ENCODE measurements at regions not wholly inside any gene's neighbourhood (a gene's known extent, or its start where the extent isn't known, plus 50 kb on each side); places are given as distances from the start of the nearest gene placed in this dataset.

GRCh38 chr21:17976691-17977090, 157.5 kb upstream of the C21orf91 start:
- DNase-seq: no peak

- DNase-seq: no peak
Measured at GRCh38 chr21:17976139-17976538, 157.0 kb upstream of the C21orf91 start.

GRCh38 chr21:17967319-17967718, 148.2 kb upstream of the C21orf91 start:
- no peak for DNase-seq

DNA sequence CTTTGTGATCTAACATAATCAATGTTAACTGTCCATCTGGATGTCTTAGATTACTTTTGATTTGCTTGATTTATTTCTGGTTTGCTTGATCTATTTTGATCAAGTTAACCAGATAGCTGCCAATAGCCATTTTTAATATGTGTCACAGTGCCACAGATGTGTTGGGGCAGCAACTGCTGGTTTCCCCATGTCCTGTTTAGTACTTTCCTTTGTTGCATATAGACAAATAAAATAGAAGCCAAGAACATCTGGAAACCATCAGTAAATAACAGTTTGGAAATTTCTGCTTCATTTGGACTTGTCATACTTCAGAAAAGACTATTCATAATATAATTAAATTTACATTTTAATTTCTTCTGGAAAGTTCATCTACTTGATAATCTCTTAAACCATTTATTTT, 145.6 kb upstream of the C21orf91 start:
- DNase-seq: no peak

GRCh38 chr21:17964199-17964598, 145.0 kb upstream of the C21orf91 start:
- no peak for DNase-seq

- no peak for DNase-seq
Measured at GRCh38 chr21:17950591-17950990, 131.4 kb upstream of the C21orf91 start.

DNA sequence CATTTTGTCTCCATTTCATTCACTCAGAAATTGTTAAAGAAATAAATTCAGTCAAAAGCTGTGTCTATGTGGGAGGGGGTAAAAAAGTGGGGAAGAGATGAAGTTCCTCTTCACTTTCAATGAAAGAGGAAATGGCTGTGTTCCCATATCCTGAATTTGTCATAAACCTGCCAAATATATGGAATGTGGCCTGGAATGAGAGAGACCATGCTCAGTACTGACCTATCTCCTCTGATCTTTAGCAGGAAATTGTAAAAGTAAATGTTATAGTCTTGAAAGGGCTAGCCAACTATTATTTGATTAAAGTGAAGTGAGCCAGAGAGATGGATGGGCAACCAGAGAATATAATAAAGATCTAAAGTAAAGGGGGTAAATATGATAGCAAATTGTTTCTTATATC, 130.3 kb upstream of the C21orf91 start:
- DNase-seq: no peak

DNA sequence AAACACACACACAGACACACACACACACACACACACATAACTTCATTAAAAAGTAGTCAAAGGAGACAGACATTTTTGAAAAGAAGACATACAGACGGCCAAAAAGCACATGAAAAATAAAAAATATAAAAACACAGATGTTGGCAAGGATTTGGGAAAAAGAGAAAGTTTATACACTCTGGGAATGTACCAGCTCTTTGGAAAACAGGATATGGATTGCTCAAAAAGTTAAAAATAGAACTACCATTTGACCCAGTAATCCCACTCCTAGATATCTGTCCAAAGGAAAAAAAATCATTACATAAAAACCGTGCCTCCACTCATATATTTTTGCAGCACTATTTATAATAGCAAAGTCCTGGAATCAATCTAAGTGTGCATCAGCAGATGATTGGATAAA, 128.4 kb upstream of the C21orf91 start:
- DNase-seq: no peak

GRCh38 chr21:17931080-17931479, 111.9 kb upstream of the C21orf91 start:
- no peak for DNase-seq

- DNase-seq: no peak
Measured at GRCh38 chr21:17930093-17930492, 110.9 kb upstream of the C21orf91 start.

DNA sequence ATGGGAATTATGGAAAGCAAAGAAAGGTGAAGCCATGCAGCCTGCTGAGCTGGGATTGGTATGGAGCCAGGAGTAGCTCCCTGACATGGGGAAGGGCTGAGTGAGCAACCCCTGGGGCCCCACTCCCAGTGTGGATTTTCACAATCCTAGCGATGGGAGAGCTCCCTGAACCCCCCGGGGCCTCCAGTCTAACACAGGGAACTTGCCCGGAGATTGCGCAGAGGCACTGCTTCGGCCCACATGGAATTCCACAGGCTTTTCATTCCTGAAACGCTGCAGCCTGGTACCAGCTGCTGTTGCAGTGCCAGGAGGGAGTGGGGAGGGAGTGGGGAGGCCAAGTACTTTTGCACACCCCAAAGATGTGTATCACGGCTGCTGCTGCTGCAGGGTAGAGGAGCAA, 110.4 kb upstream of the C21orf91 start:
- DNase-seq: no peak

- no peak for DNase-seq
Measured at GRCh38 chr21:17925899-17926298, 106.7 kb upstream of the C21orf91 start.

- DNase-seq: peak; percentile 22
Measured at GRCh38 chr21:17925000-17925610, 105.9 kb upstream of the C21orf91 start.

DNA sequence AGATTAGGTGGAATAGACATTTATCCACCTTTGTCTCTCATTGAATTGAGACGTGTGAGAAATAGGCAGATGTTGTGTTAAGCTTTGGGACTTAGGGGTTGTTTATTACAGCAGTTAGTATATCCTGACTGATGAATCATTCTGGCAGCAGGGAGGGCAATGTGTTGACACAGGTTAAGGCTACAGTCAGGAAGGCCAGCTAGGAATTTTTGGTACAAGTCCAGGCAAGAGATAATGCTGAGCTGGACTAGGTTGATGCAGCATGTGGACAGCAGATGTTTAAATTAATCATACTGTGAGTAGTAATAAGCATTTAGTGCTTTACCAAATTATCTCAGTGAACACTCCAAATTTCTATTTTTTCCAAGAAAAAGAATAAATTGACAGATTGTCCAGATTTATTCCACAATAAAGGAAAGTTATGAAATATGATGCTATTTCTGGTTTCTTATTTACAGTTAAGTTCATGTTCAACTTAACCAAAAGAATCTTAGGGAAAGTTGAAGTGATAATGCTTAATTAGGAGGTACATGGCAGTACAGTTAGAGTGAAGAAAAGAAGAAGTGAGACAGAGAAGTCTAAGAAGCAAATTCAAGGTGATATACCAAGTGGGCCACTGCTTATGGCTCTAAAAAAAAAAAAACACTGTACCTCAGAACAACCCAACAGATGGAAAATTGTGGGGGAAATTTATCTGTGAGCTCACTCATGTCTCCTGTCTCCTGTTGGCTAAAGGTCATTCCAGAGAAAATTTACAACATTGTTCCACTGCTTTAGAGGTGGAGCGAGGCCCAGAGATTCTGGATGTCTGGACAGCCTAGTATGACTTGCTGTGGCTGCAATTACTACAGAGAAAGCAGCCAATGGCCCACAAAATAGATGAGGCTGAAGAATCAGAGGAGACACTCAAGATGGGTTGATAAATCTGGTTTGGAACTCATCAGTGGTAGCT, 102.7 kb upstream of the C21orf91 start:
- no peak for DNase-seq

GRCh38 chr21:17915976-17916375, 96.8 kb upstream of the C21orf91 start:
- no peak for DNase-seq

DNA sequence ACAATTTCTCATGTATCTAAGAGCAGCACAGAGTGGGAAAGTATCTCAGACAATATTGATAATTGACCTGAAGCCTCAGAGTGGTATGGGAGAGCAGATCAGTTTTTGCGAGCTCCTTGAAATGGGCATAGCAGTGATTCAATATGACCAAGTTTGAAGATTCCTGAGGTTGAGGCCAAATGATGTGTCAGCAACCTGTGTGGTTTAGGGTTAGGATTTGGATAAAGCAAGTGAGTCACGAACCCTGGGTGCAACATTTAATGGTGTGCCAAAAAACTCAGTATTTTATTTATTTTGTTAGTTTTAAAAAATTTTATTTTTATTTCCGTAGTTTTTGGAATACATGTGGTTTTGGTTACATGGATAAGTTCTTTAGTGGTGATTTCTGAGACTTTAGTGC, 92.5 kb upstream of the C21orf91 start:
- no peak for DNase-seq

GRCh38 chr21:17903929-17904639, 84.9 kb upstream of the C21orf91 start:
- no peak for DNase-seq

DNA sequence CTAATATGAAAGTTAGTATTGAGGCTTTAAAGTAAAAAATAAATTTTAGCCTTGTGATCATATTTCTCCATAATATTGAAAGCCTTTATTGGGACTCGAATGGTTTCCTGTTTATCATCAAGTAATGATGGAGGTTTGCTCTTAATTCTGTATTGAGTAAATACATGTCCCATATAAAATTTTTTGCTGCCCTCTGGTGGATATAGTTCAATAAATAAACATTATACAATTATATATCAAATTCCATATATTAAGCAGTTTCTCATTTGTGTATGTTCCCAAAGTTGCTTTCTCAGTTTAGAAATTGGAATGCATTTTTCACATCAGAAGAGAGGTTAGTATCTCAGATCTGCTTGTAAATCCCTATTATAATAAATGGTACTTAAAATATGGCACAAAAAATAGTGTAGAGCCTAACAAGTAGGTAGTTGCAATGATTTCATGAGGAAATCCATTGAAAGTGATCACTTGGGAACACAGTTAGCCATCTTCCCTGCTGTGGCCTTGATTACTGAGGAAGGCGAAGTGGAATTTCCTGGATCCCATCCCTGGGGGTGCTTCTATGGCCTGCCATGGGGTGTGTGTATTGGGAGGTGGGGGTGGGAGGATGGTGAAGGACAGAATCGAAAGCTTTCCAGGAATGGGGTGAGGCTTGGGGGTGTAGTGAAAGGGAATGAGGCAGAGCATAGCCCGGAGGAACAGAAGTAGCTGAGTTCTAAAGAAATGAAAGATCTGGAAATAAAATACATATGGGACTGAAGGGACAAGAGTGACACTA, 84.1 kb upstream of the C21orf91 start:
- peak; percentile 12 for DNase-seq

DNA sequence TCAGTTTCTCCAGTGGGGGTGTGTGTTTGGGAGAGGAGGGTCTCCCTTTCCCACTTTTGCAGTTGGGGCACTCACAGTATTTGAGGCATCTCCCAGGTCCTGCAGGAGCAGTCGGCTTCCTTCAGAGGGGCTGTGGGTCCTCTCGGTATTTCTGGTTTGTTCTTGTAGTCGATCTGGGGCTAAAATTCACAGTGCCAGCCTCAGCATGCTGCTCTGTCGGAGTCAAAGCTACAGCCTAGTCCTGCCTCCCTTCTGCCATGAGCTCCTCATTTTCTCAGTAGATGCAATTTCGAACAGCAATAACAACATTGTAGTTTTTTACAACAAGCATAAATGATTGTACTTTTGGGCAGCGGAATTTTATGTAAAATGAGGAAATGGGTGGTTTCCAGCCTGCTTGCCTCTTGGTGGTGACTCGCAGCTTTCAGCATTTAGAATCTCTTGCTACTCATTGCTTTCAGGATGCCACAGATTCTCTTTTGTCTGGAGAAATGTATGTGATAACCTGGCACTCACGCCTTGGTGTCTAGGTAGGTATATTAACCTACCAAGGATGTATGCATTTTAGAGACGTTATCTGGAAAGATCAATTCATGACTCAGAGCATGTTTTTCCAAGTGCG, 82.4 kb upstream of the C21orf91 start:
- DNase-seq: no peak

- no peak for DNase-seq
Measured at GRCh38 chr21:17900990-17901385, 81.8 kb upstream of the C21orf91 start.

DNA sequence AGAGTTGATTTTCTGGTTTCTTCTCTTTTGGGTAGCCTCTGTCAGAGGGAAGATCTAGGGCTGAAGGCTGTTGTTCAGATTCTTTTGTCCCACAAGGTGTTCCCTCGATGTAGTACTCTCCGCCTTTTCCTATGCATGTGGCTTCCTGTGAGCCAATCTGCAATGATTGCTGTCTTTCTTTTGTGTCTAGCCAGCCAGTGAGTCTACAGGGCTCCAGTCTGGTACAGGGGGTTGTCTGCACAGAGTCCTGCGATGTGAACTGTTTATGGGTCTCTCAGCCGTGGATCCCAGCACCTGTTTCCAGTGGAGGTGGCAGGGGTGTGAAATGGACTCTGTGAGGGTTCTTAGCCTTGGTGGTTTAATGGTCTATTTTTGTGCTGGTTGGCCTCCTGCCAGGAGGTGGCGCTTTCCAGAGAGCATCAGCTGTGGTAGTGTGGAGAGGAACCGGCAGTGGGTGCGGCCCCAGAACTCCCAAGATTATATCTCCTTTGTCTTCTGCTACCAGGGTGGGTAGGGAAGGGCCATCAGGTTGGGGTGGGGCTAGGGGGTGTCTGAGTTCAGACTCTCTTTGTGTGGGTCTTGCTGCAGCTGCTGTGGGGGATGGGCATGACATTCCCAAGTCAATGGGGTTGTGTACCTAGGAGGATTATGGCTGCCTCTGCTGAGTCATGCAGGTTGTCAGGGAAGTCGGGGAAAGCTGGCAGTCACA, 81.3 kb upstream of the C21orf91 start:
- DNase-seq: no peak

GRCh38 chr21:17889171-17889570, 70.0 kb upstream of the C21orf91 start:
- no peak for DNase-seq

All from NCI-H510A treated with DMSO at 0.1 percent for 48 hours (cell line).